Activated effector memory CD4-positive, alpha-beta T cell treated with Interleukin-2 at 50 U/mL for 16 hours (primary cell): ENCODE measurements at regions not wholly inside any gene's neighbourhood (a gene's known extent, or its start where the extent isn't known, plus 50 kb on each side); places are given as distances from the start of the nearest gene placed in this dataset.

Experiments used
- DNase-seq: peaks from one replicate; pipeline ENCODE4 v3.0.0-alpha.2; 2020

DNA sequence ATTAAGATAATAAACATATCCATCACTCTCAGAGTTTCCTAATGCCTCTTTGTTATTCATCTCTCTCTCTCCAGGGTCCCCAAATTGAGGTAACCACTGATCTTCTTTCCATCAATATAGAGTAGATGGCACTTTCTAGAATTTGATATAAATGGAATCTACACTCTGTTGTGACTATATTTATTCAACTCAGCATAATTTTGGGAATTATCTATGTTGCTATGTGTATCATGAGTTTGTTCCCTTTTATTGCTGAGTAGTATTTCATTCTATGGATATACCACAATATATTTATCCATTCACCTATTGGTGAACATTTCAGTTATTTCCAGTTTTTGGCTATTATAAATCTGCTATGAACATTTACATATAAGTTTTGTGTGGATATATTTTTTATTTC is 230.7 kb downstream of the HLX start:
- no peak for DNase-seq

DNA sequence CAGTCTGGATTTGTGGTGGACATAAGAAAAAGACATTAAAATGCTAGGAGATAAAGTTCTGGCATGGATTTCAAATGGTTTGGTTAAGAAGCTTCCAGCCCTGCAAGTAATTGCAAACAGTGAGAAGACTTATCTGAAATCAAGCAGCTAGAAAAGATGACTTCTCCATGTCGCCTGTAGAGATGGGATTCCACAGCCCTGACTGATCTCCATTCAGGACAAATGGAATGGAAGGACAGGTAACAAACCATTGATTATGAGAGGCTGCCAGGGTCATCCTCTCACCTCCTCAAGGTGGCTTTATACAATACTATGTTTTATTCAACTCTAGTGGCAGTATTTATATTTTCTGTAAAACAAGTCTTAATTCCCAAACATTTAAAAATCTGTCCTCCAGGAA is 237.9 kb downstream of the HLX start:
- no peak for DNase-seq

DNA sequence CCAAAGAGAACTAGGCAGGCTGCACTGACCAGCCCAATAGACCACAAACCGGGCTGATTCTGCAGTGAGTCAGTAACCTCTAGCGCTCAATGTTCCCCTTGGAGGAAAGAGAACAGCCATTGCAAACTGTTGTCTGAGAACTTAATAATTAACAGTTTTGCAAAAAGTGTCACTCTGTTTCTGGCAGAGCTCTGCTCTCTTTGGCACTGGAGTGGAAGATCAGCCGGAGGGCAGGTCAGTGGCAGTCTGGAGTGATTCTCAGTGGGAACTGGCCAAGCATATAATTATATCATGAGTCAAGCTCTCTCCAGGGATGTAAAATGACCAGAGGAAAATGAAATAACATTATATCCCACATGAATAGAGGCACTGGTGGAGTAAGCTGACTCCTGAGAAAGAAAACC is 238.3 kb downstream of the HLX start:
- no peak for DNase-seq

DNA sequence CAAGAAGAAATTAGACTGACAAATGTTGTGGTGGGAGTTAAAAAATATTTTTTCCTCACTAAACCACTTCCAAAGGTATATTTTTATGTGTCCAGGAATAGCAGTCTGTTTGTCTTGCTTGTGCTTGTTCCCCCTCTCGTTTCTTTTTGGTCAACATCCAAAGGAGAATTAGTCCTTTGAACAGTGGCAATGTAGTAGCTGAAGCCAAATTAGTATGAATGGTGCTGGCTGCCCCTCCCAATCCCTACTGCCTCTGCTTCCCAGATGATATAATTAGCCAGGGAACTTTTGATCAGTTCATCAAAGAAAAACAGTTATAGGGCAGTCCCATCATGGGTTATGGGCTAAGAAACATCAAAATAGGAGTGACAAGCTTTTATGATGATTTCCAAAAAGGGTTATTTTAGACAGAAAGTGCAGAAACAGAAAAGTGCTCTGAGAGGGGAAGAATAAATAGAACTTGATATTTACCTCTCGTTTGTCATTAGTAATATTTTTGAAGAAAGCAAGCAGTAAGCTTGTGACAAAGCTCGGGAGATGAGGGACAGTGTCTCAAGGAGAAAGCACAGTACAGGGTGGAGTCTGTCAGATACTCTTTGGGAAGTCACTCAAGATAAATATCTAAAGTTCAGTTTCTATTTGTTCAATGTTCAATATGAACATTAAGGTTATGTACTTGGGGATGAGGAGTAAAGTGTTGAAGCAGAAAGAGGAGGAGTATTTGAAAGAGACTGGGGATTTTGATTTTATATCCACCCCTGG is 239.1 kb downstream of the HLX start:
- no peak for DNase-seq

DNA sequence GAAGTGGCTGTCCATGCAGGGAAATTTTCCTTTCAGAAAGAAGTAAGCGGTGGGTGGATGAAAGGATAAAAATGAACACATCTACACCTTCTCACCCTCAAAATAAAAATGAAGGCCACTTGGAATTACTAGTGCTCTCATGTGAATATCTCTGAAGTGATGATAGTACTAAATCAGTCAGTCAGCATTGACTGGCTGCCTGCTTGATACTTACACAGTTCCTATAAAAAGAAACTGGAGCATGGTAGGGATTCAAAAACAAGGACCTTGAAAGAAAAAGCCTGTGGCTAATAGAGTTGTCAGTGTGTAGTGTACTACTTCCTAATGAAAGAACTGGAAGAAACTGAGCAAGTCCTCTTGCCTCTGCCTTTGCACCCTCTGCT is 239.7 kb downstream of the HLX start:
- DNase-seq: no peak

DNA sequence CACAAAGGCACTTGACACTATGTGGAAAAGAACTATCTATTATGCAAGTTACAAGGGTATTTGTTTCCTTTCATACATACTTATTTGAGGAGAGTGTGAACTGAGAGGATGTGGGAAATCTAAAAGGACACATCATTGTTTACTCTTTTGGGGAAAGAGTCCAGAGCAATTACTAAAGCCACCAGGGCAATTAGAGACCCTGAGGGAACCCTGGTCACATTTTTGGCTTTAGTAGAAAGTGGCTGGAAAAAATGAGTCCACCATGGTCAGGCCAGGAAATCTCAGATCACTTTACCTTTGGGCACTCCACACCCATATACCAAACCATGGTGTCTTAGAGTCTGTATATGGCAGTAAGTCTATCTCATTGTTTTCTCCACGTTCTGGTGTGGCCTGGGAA is 243.3 kb downstream of the HLX start:
- no peak for DNase-seq

DNA sequence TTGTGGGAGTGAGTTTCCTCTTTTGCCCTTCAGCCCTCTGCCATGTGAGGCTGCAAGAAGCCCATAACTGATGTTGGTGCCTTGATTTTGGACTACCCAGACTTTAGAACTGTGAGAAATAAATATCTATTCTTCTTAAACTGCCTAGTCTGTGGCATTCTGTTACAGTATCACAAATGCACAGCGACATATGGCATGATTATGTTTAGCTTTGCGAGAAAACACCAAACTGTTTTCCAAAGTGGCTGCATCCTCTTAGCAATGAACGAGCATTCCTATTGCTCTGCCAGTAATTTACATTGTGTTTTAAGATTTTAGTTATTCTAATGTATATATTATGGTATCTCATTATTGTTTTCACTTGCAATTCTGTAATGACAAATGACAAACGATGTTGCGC is 246.7 kb downstream of the HLX start:
- no peak for DNase-seq

DNA sequence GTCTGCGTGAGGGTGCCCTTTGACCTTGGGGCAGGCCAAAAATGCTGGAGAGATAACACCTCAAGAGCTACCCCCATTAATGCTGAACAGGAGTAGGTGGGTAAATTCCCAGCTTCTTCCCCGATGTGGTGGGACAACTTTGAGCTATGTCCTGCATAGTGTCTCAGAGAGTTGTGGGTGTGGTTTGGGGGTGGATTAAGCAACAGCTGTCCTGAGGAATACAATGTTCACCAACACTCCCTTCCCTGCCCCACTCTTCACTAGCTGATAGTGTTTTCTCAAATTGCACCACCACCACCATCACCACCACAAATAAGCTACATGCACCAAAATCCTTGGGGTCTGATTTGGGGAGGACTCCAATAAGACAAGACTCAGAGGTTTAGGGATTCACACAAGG is 258.4 kb downstream of the HLX start:
- no peak for DNase-seq

DNA sequence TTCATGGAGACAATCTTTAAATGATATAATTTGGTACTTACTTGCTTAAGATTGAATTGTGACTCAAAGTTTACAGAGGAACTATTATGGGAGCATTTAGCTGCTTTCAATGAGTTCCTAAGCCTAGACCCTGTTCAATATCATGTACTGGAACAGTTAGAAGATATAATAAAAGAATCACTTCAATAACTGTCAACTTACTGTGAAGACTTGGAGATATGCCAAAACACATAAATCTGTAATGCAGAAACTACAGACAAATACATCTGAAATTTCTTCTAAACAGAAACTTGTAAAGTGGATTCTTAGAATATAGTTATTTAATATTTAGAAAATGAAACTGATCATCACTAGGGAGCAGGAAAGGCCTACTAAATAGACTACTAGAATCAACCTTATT is 259.3 kb downstream of the HLX start:
- DNase-seq: no peak

DNA sequence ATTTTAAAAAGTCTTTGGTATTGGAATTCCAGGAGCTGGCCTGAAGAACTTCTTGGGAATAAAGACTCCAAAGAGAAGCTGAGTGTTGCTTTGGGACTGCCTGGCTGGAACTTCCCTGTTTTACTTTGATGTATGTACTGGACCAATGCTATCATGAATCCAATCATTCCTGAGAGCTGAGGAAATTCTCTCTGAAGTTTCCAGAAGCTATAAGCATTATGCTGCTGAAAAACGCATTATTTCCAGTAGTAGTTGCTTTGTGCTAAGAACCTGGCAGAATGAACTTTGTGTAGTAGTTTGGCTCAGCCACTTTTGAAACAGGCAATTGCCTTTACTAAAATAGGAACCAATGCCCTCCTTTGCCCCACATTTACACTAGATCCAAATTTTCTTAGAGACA is 260.7 kb downstream of the HLX start:
- DNase-seq: no peak

DNA sequence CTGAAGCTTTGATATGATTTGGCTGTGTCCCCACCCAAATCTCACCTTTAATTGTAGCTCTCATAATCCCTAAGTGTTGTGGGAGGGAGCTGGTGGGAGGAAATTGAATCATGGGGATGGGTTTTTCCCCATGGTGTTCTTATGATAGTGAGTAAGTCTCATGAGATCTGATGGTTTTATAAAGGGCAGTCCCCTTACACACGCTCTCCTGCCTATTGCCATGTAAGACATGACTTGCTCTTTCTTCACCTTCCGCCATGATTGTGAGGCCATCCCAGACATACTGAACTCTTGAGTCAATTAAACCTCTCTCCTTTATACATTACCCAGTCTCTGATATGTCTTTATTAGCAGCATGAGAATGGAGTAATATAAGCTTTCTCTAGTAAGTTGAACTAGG is 261.9 kb downstream of the HLX start:
- DNase-seq: no peak

DNA sequence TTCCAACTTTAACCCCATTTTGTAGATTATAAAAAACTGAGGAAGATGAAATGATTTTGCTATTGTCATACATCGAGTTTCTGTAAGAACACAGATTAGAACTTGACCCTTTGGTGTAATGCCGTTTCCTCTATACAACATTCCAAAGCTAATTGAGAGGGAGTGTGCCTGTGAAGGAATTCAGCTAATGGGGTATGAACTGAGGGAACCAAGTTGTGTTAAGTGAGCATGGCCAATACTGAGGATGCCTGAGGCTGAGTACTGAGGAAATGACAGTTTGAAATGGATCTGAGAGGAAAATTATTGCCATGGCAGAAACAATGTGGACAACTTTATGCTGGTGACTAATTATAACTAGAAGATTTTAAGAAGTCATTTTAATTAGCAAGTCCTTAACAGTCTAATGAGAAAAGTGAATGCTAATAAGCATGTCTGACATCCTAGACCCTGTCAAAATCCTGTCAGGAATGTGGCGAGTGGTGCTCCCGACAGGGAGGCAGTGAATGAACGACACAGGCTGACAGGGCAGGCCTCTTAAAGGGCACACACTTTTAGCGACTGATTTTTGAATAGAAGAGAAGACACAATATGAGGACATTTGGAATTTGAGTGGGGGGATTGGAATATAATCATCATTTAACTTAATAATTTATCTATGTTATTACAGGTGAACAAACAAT is 262.5 kb downstream of the HLX start:
- DNase-seq: no peak

DNA sequence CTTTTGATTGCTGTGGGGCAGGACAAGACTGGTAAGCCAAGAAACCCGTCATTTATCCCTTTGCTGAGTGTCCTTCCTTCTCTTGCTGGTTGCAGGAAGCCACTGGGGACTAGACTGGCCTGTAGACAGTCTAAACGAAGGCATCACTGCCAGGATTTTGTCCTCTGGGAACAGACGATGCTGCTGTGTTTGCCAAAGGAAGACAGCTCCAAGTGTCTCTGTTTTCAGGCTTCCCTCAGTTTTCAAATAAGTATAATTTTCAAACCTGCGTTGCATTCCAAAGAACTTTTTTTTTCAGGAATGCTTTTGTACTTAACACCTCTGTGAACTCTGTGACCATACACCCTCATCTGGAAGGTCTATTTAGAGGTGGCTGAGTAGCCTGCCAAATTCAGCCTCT is 269.4 kb downstream of the HLX start:
- no peak for DNase-seq

DNA sequence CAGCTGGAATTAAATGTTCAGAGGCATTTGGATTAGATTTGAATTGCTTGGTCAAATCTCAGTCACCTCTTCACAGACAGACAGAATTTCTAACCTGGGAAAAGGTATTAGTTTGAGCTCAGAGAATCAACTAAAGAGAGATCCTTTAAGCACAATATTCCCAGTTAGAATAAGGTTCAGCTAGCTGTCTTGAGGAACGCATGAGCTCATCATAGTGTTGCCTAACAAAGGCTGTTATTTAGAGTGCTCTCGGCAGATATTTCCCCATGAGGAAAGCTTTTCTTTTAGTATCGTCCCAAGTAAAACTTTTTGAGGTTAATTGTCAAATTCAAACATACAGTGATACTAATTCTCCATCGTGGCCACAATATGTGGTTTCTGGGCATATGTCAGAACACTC is 269.9 kb downstream of the HLX start:
- DNase-seq: no peak

DNA sequence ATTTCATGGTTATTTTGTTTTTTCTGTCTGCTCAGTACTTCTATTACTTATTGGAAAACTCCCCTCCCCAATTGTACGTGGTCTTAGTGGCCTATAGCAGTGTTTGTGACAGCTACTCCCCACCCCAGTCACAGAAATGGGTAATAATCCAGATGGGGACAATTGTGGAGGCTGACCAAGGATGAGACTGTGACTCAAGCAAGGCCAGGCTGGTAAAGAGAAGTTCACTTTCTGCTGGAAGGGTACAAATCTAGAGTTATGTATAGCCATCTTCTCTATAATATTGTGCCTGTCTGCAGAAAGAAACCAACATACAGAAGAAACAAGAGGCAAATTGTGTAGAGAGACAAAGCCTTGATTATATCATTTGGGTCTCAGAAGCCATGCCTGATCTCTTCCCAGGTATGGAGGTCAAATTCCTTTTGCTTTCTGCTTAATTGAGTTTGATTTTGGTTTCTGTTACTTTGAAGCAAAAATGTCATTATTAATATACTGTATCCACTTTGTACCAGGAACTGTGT is 270.4 kb downstream of the HLX start:
- no peak for DNase-seq

DNA sequence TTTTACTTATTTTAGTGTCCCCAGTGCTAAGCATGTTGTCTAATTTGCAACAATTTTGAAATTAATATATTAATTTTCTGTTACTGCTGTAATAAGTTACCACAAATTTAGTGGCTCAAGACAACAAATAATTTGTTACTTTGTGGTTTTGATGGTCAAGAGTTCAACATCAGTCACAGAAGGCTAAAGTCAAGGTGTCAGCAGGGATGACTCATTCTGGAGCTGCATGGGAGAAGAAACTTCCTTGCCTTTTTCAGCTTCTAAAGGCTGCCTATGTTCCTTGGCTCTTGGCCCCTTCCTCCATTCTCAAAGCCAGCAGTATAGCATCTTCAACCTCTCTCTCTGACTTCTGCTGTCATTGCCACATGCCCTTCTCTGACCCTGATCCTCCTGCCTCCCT is 271.8 kb downstream of the HLX start:
- DNase-seq: no peak

DNA sequence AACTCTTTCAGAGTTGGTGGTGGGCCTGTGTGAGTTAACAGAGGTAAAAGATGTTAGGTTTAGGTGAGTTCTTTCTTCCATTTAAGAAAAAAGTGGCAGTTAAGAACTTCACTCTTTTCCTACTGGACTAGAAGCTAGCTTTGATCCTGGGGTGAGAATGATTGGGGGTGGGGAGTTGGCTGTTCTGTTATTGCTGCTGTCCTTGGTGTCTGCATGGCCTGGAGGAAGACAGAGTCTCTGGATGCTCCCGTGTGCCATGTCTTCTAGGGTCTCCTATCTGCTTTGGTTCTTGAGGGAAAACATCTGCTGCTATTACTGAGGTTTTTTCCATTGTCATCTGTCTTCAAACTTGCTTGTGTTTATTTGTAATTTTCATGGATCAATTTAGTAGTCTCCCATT is 275.7 kb downstream of the HLX start:
- DNase-seq: no peak

DNA sequence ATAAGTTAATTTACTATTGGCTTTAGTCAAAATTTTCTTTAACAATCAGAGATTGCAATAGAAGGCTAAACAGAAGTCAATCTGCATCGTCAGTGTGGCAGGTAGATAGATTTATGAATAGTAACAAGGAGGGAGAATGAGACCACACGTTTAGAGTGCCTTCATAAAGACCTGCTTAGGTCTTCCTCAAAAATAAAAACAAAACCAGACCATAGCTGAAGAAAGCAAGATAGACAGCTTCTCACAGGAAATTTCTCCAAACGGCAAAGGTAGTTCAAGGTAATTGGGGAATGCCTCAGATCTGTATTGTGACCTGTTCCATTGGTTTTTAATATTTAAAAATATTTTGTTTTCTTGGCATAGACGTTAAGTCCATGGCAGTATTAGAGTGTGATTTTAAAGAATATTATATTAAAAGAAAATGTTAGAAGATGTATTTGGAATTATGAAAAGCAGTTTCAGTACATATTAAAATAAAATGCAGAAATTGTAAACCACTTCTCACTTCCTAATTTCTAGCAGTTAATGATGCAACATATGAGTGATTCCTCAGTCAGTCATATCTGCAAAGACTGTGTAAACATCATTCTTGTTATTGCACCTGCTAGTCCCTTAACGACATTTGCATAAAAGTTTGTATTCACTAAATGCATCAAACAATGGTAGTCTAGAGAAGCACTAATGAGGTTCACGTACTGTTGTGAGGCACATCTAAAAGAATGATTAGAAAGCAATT is 278.0 kb downstream of the HLX start:
- DNase-seq: no peak

DNA sequence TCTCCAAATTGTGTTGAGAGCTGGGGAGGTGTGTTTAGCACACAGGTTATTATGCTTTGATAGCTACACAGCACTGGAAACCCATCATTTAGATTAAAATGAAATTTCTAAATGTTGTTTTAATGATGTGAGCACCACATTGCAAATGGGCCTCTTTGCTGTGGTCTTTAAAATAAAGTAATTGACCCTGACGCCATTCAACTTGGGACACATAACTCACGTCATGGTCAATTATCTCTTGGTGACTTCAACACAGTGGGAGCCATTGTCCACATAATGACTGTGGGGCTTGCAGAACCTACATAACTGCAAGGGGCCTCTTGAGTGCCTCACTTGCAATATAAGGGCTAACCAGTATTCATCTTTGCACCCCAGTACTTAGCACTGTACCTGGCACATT is 280.4 kb downstream of the HLX start:
- no peak for DNase-seq

DNA sequence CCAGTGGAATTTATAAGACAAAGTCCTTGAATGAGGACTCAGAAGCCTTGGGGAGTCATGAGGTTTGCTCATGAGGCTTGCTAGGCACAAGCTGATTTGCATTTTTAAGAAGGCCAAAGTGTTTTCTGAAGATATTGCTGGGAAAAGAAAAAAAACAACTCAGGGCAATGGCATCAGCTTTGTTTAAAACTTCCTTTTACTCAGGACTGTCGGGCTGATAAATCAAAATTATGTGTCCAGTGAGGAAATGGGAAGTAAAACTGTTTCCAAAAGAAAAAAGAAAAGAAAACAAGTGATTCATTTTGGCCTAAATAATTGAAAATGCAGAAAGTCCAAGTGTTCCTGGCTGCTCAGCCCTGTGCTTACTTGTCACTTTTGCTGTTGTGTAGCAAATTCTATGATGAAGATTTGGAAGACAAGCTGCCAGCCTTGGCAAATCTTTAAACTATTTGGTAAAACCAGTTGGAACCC is 282.4 kb downstream of the HLX start:
- DNase-seq: no peak

DNA sequence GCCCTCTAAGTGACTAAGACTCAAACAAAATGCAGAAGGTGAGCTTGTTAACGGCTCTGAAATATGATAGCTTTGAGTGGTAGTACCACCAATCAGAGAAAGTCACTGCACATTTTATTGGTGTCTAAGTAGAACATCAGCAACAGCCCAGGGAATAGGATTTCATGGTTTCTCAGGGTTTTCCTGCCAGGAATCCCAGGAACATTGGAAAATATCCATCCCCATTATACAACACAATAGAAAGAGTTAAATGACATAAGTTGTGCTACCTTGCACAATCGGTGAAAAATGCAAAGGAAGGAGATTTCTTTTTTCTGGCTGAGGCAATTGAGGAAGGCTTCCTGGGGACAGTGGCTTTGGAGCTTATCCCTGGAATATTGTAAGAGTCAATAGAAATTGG is 283.1 kb downstream of the HLX start:
- no peak for DNase-seq

DNA sequence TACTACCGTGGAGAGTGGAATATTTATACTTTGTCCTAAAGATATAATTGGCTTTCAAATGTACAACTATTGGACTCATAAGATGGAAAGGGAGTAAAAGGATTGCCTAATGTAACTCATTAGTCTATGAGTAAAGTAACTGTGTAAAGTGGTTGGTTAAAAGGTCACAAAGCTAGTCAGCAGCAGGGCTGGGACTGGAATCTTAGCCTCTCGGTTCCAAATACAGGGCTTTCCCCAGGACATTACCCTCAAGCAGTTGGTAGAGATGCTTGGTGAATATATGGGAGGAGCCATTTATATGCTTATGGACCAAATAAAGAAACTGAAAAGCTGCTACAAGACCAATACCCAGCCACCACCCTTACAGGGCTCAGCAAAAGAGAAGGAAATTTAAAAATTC is 283.7 kb downstream of the HLX start:
- DNase-seq: no peak

DNA sequence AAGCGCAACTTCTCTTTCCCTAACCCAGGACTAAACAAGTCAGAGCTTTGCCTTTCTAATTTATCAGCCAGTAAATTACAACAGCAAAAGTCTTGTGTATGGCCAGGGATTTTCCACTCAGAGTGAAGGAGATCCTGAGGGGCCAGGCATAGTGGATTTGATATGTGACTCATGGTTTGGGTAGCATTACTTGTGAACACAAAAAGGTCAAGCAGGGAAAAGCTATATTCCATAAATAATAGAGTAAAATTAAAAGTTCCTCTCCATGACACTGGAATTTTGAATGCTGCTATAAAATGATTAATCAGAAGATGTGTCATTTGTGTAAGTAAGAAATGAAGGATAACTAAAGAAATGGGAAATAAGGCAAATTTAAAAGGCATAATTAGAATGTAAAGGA is 284.8 kb downstream of the HLX start:
- DNase-seq: no peak
